SW 1271 (cell line): ENCODE measurements at regions not wholly inside any gene's neighbourhood (a gene's known extent, or its start where the extent isn't known, plus 50 kb on each side); places are given as distances from the start of the nearest gene placed in this dataset.

Experiments
- DNase-seq, 2 experiments: peaks; one replicate each; lab custom pipeline; 2025; lab: John Stamatoyannopoulos, UW

- DNase-seq, result no peak
These were observed 83.1 kb upstream of the FNDC3B start for GRCh38 chr3:171956181-171956683.

- DNase-seq, result no peak
These were observed 82.7 kb upstream of the FNDC3B start for GRCh38 chr3:171956705-171957104.

GRCh38 chr3:171959532-171960089, 79.8 kb upstream of the FNDC3B start:
- DNase-seq, result no peak

DNA sequence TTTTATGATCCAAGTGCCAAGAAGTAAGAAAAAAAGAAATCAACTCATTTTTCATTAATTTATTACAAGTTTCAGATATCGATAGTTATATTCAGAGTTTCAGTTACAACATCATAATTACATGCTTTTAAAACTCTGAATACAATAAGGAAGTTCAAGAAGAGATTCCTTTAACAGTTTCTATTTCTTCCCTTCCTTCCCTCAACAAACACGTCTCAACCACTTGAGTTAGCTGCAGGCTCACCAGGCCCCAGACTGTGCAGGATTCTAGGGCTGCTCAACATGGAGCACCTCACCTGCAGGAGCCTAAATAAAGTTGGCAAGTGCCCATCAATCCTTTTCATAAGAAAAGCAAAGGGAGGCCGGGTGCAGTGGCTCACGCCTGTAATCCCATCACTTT, 79.2 kb upstream of the FNDC3B start:
- DNase-seq, result no peak

- no peak for DNase-seq
These were observed 77.1 kb upstream of the FNDC3B start for GRCh38 chr3:171962137-171962720.

DNA sequence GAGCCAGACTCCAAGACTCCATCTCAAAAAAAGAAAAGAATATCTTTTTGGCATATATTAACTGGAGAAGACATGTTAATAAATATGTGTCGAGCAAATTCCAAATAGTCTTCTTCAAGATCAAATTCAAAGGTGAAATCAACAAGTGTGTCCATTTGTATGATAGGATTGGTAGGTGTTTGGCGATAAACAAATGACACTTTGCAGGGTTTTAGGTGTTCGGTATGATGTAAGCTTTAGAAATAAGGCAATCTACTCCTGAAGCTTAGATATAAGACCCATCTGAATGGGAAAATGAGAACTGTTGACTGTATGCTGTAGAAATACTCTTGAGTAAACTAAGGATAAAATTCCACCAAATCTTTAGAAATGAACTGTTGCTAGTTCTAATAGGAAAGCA, 75.8 kb upstream of the FNDC3B start:
- no peak for DNase-seq

DNA sequence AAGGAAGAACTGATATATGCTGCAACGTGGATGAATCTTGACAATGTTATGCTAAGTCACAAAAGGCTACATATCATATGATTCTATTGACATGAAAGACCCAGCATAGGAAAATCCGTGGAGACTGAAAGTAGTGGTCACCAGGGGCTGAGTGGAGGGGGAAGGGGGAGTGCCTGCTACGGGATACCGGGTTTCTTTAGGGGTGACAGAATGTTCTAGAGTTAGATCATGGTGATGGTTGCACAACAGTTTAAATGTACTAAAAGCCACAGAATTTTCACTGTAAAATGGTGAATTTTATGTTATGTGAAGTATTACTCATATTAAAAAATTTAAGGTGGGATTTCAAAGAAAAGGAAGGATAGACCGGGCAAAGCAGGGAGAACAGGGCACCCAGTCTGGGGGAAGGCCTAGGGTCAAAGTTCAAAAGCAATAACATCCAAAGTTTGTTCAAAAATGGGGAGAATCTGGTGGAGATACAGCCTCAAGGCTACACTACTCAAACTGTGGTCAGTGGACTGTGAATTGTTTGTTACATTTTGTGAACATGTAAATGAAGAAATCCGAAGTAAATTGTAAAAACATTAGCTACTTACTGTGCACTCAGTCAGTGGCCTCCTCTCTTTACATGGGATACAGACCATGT, 74.2 kb upstream of the FNDC3B start:
- DNase-seq, result no peak

DNA sequence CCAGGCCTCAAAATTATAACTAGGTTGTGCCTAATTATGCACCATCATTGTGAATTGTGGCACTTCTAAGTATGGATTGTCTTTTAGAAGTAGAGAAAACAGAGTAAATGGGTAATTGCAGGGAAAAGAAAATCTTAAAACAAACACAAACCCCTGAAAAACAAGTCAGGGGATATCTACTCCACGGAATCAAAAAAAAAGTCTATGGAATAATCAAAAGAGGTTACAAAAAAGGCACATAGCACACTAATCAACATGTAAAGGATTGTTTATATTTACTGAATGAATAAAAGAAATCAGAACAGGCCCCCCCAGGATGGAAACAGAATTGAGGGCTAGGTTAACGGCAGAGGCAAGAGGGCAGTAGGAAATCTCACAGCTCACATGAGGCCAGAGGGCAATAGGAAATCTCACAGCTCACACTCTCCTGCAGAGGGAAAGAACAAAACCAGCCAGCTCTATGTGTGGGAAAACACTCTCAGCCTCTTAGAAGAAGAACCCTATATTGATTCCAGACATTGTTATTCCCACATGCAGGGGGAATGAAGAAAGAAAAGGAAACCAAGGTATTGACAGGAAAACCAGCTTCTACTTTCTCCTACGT, 72.7 kb upstream of the FNDC3B start:
- DNase-seq, result no peak

DNA sequence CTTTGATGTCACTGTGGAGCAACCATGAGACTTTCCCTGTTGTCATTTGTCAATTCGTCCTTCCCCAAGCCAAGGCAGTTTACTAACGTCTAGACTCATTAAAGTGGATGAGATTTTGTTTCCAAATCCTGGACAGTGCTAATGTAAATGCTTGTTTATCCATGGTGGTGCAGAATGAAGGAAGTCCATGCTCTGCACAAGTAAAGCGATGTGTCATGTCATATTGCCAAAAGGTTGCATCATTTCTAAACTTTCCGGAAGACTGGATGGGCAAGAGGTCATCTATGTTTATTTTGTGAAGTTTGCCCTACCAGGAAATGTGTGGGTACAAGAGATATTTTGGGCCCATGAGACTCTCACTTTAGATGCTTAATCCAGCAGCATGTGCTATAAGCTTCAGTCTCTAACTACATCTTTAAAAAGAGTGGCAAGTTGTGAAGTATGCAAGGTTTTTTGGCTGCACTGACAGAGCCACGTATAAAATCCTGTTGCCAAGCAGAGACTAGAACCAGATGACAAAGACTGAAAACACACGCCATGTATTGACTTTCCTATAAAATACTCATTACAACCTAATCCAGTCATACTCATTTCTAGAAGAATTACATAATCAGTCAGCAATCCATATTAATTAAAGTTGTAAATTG, 72.1 kb upstream of the FNDC3B start:
- no peak for DNase-seq

GRCh38 chr3:171967932-171968678, 71.3 kb upstream of the FNDC3B start:
- DNase-seq, result no peak

DNA sequence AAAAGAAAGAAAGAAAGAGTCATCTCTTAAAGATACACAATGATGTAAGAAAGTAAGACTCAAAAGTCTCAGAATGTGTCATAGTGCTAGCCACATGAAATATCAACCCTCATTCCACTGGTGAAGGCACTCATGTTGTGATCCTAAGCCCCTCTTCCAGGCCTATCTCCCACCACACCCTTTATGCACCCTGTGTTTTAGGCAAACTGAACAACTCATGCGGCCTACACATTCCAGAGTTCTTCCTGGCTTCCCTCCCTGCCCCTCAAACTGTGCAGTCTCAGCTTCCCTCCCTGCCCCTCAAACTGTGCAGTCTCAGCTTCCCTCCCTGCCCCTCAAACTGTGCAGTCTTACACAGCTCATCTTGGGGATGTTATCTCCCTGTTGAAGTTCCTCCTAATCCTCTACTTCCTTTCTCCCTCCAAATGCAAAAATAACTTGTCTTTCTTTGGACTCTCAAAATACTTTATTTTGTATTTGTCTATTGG, 69.0 kb upstream of the FNDC3B start:
- no peak for DNase-seq

DNA sequence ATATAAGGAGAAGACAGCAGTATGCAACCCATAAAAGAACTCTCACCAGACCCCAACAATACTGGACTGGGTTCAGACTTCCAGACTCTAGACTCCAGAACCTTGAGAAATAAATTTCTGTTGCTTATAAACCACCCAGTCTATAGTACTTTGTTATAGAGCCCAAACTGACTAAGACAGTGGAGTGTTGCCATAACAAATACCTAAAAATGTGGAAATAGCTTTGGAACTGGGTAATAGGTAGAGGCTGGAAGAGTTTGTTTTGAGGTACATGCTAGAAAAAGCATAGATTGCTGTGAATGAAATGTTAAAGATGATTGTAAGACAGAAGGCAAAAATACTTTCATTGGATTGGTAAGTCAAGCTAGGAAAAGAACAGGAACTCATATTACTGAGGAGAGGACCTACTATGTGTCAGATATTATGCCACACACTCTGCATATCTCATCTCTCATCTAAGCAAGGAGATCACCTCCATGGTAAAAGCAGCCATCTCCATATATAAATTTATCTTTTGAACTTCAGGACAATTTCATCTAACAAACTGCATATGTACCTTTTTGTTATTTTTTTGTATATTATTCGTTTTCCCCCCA, 67.4 kb upstream of the FNDC3B start:
- no peak for DNase-seq

- no peak for DNase-seq
These were observed 66.5 kb upstream of the FNDC3B start for GRCh38 chr3:171972871-171973348.

DNA sequence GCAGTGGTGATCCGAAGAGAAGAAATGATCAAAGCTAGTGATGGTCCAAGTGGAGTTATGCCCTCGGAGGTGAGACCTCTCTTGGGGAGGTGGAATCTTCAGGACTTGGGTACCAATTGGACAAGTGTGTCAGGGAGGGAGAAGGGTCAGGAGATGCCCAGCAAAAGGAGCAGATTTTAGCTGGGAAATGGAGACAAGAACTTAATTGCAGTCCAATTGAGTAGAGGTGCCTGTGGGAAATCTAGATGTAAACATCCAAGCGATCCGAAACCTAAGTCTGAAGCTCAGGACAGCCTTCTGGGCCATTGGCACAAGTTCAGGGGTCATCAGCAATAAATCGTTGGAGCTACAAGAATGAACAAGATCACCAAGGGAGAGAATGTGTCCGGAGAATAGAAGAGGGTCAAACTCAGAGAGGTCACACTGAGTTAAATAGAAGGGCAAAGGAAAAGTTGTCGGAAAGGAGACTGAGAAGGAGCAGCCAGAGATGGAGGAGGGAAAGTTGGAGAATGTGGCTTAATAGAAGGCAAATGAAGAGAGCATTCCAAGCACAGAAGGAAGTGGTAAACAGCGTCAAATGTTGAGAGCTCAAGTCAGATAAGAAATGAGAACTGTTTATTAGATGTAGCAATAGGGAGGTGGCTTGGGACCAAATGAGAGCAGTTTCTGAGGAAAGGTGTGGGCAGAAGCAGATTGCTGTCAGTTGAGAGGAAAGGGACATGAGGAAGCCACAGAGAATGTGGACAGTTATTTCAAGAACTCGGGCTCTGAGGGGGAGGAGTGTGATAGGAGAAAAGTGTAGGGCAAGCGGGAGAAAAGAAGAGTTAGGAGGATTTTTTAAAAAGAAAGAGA, 64.2 kb upstream of the FNDC3B start:
- no peak for DNase-seq

DNA sequence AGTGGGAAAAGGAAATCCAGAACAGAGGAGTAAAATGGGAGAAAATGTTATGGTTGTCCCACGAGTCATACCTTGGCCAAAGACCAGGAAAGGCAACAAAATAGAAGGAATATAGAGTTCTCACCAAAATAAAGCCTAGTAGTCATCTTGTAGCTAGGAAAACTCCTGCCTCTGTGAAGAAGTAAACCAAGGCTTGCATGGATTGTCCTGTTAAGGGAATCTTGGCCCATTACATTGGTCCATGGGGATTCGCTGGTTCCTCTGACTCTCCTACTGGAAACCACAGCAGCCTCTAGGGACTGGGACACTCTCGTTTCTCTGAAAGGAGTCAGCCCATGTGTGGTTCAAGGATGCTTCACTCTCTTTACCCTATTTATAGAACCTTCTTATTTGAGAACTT, 62.9 kb upstream of the FNDC3B start:
- no peak for DNase-seq

DNA sequence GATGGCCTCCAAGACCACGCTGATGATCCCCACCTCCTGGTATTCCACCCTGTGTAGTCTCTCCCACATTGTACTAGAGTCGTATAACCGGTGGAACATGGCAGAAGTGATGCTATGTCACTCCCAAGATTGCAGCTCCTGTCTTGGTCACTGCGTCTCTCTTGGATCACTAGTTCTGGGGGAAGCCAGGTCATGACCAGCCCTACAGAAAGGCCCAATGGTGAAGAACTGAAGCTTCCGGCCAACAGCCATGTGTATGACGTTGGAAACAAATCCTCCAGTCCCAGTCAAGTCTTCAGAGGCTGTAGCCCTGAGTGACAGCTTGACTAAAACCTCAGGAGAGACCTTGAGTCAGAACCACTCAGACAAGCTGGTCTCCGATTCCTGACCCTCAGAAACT, 61.9 kb upstream of the FNDC3B start:
- DNase-seq, result no peak

- no peak for DNase-seq
These were observed 61.5 kb upstream of the FNDC3B start for GRCh38 chr3:171977860-171978259.

DNA sequence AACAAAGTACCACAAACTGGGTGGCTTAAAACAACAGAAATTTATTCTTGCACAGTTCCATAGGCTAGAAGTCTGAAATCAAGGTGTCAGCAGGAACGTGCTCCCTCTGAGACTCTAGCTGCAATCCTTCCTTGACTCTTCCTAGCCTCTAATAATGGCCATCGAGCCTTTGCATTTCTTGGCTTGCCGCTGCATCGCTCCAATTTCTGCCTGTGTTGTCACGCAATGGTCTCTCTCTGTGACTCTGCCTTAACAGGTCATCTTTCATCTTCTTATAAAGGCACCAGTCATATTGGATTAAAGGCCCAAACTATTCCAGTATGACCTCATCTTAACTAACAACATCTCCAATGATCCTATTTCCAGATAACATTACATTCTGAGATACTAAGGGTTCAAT, 61.0 kb upstream of the FNDC3B start:
- no peak for DNase-seq

DNA sequence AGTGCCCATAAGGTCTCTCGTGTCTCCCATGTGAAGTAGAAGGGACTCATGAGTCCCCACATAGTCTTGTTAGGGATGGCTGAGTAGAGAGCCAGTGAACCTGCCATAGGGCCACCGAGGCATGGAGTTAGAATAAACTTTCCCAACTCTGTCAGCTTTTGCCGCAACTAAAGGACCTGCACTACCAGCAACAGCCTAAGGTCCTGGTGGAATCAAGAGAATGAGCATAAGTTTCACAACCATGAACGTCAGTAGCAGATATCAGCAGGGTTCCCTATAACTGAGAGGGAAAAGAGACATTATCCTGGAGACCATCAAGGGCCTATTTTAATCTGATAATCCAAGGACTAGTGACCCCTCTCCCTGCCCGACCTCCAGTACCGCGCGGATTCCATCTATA, 60.3 kb upstream of the FNDC3B start:
- no peak for DNase-seq

- DNase-seq, result no peak
These were observed 58.7 kb upstream of the FNDC3B start for GRCh38 chr3:171980578-171981270.
